ENCODE measurements at regions not wholly inside any gene's neighbourhood (a gene's known extent, or its start where the extent isn't known, plus 50 kb on each side); places are given as distances from the start of the nearest gene placed in this dataset.

DNA sequence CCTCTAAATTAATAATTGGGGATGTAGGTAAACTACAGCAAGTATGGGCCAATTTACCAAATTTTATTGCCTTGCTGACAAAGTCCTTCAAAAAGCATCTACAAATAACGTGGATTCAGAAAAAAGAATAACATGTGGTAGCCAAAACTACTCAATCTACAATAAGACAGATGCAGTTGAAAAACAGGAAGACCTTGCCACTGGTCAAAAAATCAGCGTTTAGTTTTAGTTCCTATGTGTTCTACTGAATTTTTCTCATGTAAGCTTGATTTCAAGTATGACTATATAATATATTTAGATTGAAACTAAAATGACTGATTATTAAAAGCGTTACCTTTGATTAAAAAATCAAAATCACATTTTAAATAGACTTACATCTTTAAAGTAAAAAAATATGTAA is 1317.6 kb downstream of the PCDH9 start:
- FAIRE-seq (no peak), ATAC-seq (no peak), DNase-seq (no peak)
- H3K27me3 ChIP-seq: no peaks in the 10 kb centered on the region
- no peaks in the 10 kb centered on the region for H3K9me3 ChIP-seq
- no peak overlapping the region for H3K27ac ChIP-seq
- H3K4me1 ChIP-seq: no peaks in the 10 kb centered on the region
- 39 to 63% methylated on average over 3 of the region's 3 CpGs for WGBS, 2 donors
- H3K36me3 ChIP-seq: no peaks in the 10 kb centered on the region
- intact Hi-C loops (cut with DNase I): no loop called here
- TF ChIP-seq, protein P1, sequence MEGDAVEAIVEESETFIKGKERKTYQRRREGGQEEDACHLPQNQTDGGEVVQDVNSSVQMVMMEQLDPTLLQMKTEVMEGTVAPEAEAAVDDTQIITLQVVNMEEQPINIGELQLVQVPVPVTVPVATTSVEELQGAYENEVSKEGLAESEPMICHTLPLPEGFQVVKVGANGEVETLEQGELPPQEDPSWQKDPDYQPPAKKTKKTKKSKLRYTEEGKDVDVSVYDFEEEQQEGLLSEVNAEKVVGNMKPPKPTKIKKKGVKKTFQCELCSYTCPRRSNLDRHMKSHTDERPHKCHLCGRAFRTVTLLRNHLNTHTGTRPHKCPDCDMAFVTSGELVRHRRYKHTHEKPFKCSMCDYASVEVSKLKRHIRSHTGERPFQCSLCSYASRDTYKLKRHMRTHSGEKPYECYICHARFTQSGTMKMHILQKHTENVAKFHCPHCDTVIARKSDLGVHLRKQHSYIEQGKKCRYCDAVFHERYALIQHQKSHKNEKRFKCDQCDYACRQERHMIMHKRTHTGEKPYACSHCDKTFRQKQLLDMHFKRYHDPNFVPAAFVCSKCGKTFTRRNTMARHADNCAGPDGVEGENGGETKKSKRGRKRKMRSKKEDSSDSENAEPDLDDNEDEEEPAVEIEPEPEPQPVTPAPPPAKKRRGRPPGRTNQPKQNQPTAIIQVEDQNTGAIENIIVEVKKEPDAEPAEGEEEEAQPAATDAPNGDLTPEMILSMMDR (IDR thresholded peaks at IDR 0.05): no peak
- no peak overlapping the region for H3K4me3 ChIP-seq

DNA sequence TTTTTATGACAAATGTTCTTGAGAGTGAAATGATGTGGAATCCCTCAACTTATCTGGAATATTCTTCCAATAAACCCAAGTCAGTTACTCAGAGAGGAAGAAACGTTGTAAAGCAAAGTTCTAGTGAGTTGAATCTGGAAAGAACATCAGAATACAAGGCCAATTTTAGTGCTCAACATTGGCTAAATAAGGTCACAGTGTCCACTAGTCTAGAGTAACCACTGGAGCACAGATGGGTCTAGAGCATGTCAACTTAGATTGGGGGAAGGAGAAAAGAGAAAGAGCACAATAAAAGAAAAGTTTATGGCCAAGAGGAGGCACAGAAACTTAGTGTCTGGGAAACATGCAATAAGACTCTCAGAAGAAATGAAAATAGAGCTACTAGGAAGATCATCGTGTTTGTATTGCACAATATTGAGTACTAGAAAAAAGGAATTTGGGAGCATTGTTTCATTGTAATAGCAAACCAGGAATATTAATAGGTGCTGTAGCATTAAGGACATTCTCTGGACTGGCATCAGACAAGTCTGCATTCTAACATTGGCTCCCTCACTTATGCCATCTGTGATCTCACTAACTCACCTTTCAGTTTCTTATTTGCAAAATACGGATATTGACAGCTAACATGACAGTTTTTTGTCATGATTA is 1318.5 kb downstream of the PCDH9 start:
- TF ChIP-seq, protein P1 (IDR thresholded peaks at IDR 0.05): no peak
- no peaks in the 10 kb centered on the region for H3K4me1 ChIP-seq
- H3K9me3 ChIP-seq: no peaks in the 10 kb centered on the region
- WGBS, 2 donors: 36 to 47% methylated on average over 3 of the region's 3 CpGs
- no peak overlapping the region for H3K4me3 ChIP-seq
- FAIRE-seq (no peak), ATAC-seq (no peak), DNase-seq (no peak)
- H3K27ac ChIP-seq: no peak overlapping the region
- no peaks in the 10 kb centered on the region for H3K27me3 ChIP-seq
- H3K36me3 ChIP-seq: no peaks in the 10 kb centered on the region
- intact Hi-C loops (cut with DNase I): no loop called here

DNA sequence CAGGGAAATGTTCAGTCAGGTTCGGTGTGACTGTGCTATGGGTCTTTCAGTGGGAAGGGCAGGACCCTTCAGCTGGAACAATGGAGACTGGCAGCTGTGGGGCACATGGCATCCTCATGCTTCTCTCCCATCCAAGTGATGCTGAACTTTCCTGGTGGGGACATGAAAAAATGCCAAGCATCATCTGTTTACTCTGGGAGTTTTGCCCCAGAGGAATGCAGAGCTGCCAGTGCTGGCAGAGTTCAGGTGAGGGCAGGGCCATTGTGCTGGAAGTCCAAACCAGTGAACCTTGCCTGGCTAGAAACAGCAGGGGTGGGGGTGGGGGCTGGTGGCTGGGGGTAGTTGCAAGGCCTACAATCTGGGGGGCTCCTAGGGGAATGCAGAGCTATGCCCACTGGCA is 1320.6 kb downstream of the PCDH9 start:
- Histone ChIP-seq H3K4me1 (no peaks in the 10 kb centered on the region), H3K4me3 (no peak overlapping the region), H3K9me3 (no peaks in the 10 kb centered on the region), H3K27me3 (no peaks in the 10 kb centered on the region), H3K36me3 (no peaks in the 10 kb centered on the region), H3K27ac (no peak overlapping the region)
- TF ChIP-seq, protein P1 (IDR thresholded peaks at IDR 0.05): no peak
- no peak for ATAC-seq
- no peak for FAIRE-seq
- intact Hi-C loops (cut with DNase I): no loop called here
- no peak for DNase-seq
- 78 to 84% methylated on average over 1 of the region's 1 CpG for WGBS, 2 donors

DNA sequence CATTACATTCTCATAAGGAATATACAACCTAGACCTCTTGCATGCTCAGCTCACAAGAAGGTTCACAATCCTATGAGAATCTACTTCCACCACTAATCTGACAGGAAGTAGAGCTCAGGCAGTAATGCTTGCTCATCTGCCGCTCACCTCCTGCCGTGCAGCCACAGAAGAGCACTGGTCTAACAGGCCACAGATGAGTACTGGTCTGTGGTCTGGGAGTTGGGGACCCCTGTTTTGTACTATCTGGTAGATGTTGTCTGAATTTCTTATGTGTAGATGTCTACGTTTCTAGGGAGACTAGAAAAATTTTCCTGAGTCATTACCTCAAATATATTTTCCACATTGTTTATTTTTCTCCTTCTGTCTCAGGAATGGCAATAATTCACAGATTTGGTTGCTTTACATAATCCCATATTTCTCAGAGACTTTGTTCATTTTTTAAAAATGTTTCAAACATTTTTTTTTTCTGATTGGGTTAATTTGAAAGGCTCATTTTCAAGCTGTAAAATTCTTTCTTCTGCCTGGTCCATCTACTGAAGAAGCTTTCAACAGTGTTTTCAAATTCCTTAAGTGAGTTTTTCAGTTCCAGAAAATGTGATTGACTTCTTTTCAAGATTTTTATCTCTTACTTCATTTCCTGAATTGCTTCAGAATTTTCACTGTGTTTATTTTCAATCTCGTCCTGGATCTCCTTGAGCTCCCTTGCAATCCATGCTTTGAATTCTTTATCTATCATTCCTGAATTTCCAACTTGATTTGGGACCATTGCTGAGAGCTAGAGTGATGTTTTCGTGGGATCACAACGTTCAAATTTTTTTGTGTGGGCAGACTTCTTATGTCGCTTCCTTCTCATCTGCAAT is 1322.2 kb downstream of the PCDH9 start:
- no peaks in the 10 kb centered on the region for H3K36me3 ChIP-seq
- TF ChIP-seq, protein P1 (IDR thresholded peaks at IDR 0.05): no peak
- intact Hi-C loops (cut with DNase I): no loop called here
- H3K27ac ChIP-seq: no peak overlapping the region
- DNase-seq: no peak
- H3K27me3 ChIP-seq: no peaks in the 10 kb centered on the region
- no peak for FAIRE-seq
- H3K4me1 ChIP-seq: no peaks in the 10 kb centered on the region
- H3K4me3 ChIP-seq: no peak overlapping the region
- ATAC-seq: no peak
- H3K9me3 ChIP-seq: no peaks in the 10 kb centered on the region
- 61 to 73% methylated on average over 7 of the region's 7 CpGs for WGBS, 2 donors

DNA sequence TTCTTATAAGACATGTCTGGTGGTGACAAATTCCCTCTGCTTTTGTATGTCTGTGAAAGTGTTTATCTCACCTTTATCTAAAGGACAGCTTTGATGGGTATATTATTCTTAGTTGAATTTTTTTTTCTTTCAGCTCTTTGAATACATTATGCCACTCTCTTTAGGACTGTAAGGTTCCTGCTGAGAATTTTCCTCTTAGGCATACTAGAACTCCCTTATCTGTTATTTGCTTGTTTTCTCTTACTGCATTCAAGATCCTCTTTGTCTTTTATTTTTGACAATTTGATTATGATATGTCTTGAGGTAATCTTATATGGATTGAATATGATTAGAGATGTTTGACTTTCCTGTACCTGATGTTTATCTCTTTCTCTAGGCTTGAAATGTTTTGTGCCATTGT is 1328.4 kb downstream of the PCDH9 start:
- no peak for FAIRE-seq
- intact Hi-C loops (cut with DNase I): no loop called here
- Histone ChIP-seq H3K9me3 (no peaks in the 10 kb centered on the region), H3K36me3 (no peaks in the 10 kb centered on the region), H3K27ac (no peak overlapping the region), H3K4me1 (no peaks in the 10 kb centered on the region), H3K4me3 (no peak overlapping the region), H3K27me3 (no peaks in the 10 kb centered on the region)
- TF ChIP-seq, protein P1 (IDR thresholded peaks at IDR 0.05): no peak
- no peak for ATAC-seq
- DNase-seq: no peak

All from pancreas (tissue), 10 donors.